Thyroid gland (tissue), 4 donors: ENCODE measurements at regions not wholly inside any gene's neighbourhood (a gene's known extent, or its start where the extent isn't known, plus 50 kb on each side); places are given as distances from the start of the nearest gene placed in this dataset.

ENCODE experiments used
- DNase-seq, 2 donors: peaks; one replicate each; pipeline ENCODE4 v3.0.0-alpha.2; 2019
- H3K27ac ChIP-seq, 3 donors: fragments of 200-600 bp; sonication (generic); 1 replicate in 2 of 3; 2 replicates in 1 of 3; pipeline ENCODE4 v1.5.1; 2016 to 2019; ENCODE audit warnings: mild to moderate bottlenecking in 1 of 3, moderate library complexity in 1 of 3
- H3K27me3 ChIP-seq: fragments of 200-600 bp; sonication (generic); one replicate; pipeline ENCODE4 v1.5.1; 2019
- H3K36me3 ChIP-seq, 2 donors: fragments of 200-600 bp; sonication (generic); one replicate each; pipeline ENCODE4 v1.5.1; 2016 to 2019
- H3K4me1 ChIP-seq, 2 donors: fragments of 200-600 bp; sonication (generic); one replicate each; pipeline ENCODE4 v1.5.1; 2017 to 2019
- H3K4me3 ChIP-seq, 3 donors: fragments of 200-600 bp; sonication (generic); replicated peaks in 1 of 3; 1 replicate in 2 of 3; 2 replicates in 1 of 3; pipeline ENCODE4 v1.5.1; 2016; ENCODE audit warnings: mild to moderate bottlenecking in 1 of 3
- H3K9me3 ChIP-seq: fragments of 200-600 bp; sonication (generic); one replicate; pipeline ENCODE4 v1.5.1; 2017
- POLR2A ChIP-seq, 2 donors: fragments of 450-650 bp; IDR thresholded peaks; one replicate each; pipeline ENCODE4 v1.6.1; 2017; ENCODE audit warnings: antibody characterized with exemption in 2 of 2, mild to moderate bottlenecking in 2 of 2, moderate library complexity in 1 of 2
- WGBS, 2 donors: methylation state at CpG; one replicate each; pipeline ENCODE4 v1.1.5; 2017; 5-methylcytosine and 5-hydroxymethylcytosine counted together
- intact Hi-C: fragments of 100-400 bp; cut with DNase I; formaldehyde crosslinking; loops from one replicate; pipeline ENCODE4 v1.15.1; 2023
- TF ChIP-seq, protein P1 (sequence below), 6 experiments: fragments of 200-600 bp in 3 of 6; fragments of 450-650 bp in 3 of 6; sonication (generic) in 3 of 6; IDR thresholded peaks; one replicate each; pipeline ENCODE4 v1.5.1; 2016 to 2019; ENCODE audit warnings: antibody characterized with exemption in 6 of 6, mild to moderate bottlenecking in 2 of 6, inconsistent platforms in 1 of 6, moderate library complexity in 1 of 6

DNA sequence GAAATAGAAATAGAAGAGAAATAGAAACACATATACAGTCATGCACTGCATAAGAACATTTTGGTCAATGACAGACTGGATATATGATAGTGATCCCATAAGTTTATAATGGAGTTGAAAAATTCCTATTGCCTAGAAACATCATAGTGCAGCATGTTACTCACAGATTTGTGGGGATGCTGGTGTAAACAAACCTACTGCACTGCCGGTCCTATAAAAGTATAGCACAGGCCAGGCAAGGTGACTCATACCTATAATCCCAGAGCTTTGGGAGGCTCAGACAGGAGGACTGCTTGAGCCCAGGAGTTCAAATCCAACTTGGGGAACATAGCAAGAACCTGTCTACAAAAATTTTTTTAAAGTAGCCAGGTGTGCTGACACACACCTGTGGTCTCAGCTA, 240.6 kb upstream of the MAP3K1 start:
- Histone ChIP-seq H3K27ac (no peak overlapping the region), H3K27me3 (no peaks in the 10 kb centered on the region), H3K4me1 (no peaks in the 10 kb centered on the region), H3K9me3 (no peaks in the 10 kb centered on the region), H3K36me3 (no peaks in the 10 kb centered on the region), H3K4me3 (no peak overlapping the region)
- TF ChIP-seq POLR2A (IDR thresholded peaks at IDR 0.05), result no peak
- TF ChIP-seq, protein P1, sequence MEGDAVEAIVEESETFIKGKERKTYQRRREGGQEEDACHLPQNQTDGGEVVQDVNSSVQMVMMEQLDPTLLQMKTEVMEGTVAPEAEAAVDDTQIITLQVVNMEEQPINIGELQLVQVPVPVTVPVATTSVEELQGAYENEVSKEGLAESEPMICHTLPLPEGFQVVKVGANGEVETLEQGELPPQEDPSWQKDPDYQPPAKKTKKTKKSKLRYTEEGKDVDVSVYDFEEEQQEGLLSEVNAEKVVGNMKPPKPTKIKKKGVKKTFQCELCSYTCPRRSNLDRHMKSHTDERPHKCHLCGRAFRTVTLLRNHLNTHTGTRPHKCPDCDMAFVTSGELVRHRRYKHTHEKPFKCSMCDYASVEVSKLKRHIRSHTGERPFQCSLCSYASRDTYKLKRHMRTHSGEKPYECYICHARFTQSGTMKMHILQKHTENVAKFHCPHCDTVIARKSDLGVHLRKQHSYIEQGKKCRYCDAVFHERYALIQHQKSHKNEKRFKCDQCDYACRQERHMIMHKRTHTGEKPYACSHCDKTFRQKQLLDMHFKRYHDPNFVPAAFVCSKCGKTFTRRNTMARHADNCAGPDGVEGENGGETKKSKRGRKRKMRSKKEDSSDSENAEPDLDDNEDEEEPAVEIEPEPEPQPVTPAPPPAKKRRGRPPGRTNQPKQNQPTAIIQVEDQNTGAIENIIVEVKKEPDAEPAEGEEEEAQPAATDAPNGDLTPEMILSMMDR (IDR thresholded peaks at IDR 0.05), result no peak
- intact Hi-C loops, result no loop called here
- DNase-seq, result no peak
- WGBS, 2 donors, result 95 to 100% methylated on average over 1 of the region's 1 CpG

DNA sequence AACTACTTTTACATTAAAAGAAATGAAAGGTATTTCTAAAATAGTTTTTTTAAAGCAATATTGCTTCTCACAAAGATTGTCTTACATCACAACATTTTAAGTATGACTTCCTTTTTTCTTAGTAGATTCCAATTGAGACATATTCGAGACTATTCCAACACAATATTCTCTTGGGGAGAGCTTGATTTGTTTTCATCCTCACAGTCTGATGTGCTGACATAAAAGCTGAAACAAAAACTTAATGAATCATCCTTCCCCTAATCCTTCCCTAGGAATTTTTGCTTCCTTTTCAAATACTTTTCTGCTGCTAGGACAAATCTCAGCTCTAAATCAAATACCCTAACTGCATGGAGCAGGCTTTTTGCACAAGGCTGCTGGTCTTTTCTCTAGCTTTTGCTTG, 245.8 kb upstream of the MAP3K1 start:
- no peak overlapping the region for H3K4me3 ChIP-seq
- no peak overlapping the region for H3K27ac ChIP-seq
- WGBS, 2 donors, result 53 to 67% methylated on average over 1 of the region's 1 CpG

DNA sequence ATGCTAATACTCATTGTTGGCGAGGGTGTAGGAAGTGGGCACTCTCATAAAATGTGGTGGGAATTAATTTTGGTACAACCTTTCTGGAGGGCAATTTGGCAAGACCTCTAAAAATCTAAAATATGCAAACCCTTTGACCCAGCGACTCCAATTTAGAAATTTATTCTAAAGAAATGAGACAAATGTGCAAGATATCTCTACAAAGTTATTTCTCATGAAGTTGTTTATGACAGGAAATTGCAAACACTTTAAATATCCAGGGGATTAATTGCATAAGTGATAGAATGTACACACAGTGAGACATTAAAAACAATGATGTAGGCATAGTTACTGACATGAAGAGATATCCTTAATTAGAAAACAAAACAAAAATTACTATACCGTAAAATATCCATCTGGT, 246.3 kb upstream of the MAP3K1 start:
- no peaks in the 10 kb centered on the region for H3K9me3 ChIP-seq
- no peaks in the 10 kb centered on the region for H3K27me3 ChIP-seq
- H3K27ac ChIP-seq, result no peak overlapping the region
- H3K36me3 ChIP-seq, result no peaks in the 10 kb centered on the region
- TF ChIP-seq, protein P1 (IDR thresholded peaks at IDR 0.05), result no peak
- no peak for TF ChIP-seq POLR2A (IDR thresholded peaks at IDR 0.05)
- 84 to 86% methylated on average over 3 of the region's 3 CpGs for WGBS, 2 donors
- no peaks in the 10 kb centered on the region for H3K4me1 ChIP-seq
- no peak overlapping the region for H3K4me3 ChIP-seq
- DNase-seq, result no peak
- intact Hi-C loops, result no loop called here

More for the DNA sequence above, 245.8 kb upstream of the MAP3K1 start:
- no peaks in the 10 kb centered on the region for H3K36me3 ChIP-seq
- TF ChIP-seq, protein P1 (IDR thresholded peaks at IDR 0.05), result no peak
- no peak for TF ChIP-seq POLR2A (IDR thresholded peaks at IDR 0.05)
- H3K27me3 ChIP-seq, result no peaks in the 10 kb centered on the region
- H3K9me3 ChIP-seq, result no peaks in the 10 kb centered on the region
- intact Hi-C loops, result no loop called here
- no peak for DNase-seq
- no peaks in the 10 kb centered on the region for H3K4me1 ChIP-seq

DNA sequence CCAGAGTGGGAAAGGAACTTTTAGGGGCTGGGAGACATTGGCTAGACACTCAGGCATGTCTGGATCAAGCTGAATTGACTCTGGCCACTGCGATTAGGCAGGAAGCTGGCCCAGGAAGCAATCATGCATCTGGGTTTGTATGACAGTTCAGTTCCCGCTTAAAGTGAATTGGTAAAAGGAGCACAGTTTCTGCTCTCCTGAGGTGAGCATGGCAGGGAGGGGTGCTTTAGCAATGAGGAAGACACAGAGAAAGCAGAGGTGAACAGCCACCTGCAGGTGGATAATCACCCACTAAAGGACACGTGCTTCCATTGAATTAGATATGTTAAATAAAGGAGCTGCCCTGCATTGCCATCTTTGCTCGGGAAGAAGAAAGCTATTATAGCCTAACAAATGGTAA, 248.1 kb upstream of the MAP3K1 start:
- H3K4me3 ChIP-seq, result no peak overlapping the region
- DNase-seq, result no peak
- TF ChIP-seq, protein P1 (IDR thresholded peaks at IDR 0.05), result no peak
- TF ChIP-seq POLR2A (IDR thresholded peaks at IDR 0.05), result no peak
- H3K4me1 ChIP-seq, result peaks cover 0 to 3% of the 10 kb centered on the region in 2 donors
- H3K9me3 ChIP-seq, result no peaks in the 10 kb centered on the region
- no peak overlapping the region for H3K27ac ChIP-seq
- H3K36me3 ChIP-seq, result no peaks in the 10 kb centered on the region
- H3K27me3 ChIP-seq, result no peaks in the 10 kb centered on the region
- intact Hi-C loops, result no loop called here
- 85 to 91% methylated on average over 4 of the region's 4 CpGs for WGBS, 2 donors

DNA sequence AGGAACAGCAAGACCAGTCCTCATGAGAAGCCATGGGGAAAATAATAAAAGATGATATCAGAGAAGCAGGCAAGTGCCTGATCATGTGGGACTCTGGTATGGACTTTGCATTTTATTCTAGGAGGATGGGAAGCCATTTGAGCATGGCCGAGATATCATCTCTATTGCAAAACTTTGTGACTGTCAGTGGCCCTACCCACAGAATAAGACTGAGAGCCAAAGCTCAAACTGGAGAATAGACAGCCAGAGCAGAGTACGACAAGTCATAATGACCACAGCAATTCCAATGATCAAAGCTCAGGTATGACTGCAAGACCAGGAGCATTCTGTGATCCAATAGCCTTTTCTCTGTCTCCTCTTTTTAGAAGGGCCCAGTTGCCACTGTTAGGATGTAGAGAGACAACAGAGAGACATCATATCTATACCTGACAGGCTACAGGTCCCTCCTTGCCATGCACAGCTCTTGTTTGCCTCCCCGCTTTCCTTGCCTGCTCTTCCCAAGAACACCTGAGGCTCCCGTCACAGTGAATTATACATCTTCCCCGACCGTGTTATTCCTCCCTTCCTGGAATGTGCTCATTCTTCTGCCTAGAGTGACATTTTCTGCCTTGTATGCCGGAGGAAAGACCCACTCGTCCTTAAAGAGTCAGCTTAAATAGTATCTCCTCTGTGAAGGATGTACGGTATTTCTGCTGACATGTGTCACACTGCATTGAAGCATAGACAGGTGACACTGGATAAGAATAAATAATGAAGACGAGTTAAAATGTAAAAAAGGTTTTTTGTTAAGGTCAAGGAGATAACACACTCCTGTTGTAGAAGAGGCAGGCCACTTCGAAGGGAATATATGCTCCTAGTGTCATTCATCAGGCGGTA, 248.7 kb upstream of the MAP3K1 start:
- H3K4me3 ChIP-seq, result no peak overlapping the region
- H3K27me3 ChIP-seq, result no peaks in the 10 kb centered on the region
- WGBS, 2 donors, result 93 to 95% methylated on average over 12 of the region's 12 CpGs
- peaks cover 0 to 3% of the 10 kb centered on the region in 2 donors for H3K4me1 ChIP-seq
- intact Hi-C loops, result no loop called here
- no peaks in the 10 kb centered on the region for H3K36me3 ChIP-seq
- DNase-seq, result no peak
- no peak for TF ChIP-seq POLR2A (IDR thresholded peaks at IDR 0.05)
- TF ChIP-seq, protein P1 (IDR thresholded peaks at IDR 0.05), result no peak
- no peaks in the 10 kb centered on the region for H3K9me3 ChIP-seq
- H3K27ac ChIP-seq, result no peak overlapping the region
